A549 (cell line): ENCODE measurements at regions not wholly inside any gene's neighbourhood (a gene's known extent, or its start where the extent isn't known, plus 50 kb on each side); places are given as distances from the start of the nearest gene placed in this dataset.

Source experiments
- ATAC-seq, 2 experiments: fragments of 200-7000 bp in 1 of 2; fragments of >200 bp in 1 of 2; cut with Nextera tagmentation in 1 of 2; cut with Tn5 transposase in 1 of 2; 3 replicates each; pipeline versions ENCODE4 v1.8.0 to v1.9.1; 2018 to 2020; ENCODE audit warnings: mild to moderate bottlenecking in 1 of 2, moderate library complexity in 1 of 2
- CTCF ChIA-PET: fragments of 300-600 bp; sonication (Branson Sonifier 250); formaldehyde crosslinking; extraction: SDS; loops from one replicate; lab custom pipeline; 2021; ENCODE audit warnings: antibody characterized with exemption, inconsistent platforms; lab: Yijun Ruan, JAX
- POLR2A ChIA-PET: fragments of 350-600 bp; formaldehyde crosslinking; extraction: SDS; loops from one replicate; lab custom pipeline; 2021; ENCODE audit warnings: antibody characterized with exemption, inconsistent platforms; lab: Yijun Ruan, JAX
- DNase-seq, 2 experiments: peaks; one replicate each; pipeline versions ENCODE4 v3.0.0 to v3.0.0-alpha.2; 2011 to 2016; ENCODE audit warnings: low read depth in 1 of 2, low spot score in 1 of 2
- FAIRE-seq: peaks from 2 replicates; lab custom pipeline; 2011; peaks lifted over from hg19 to GRCh38; lab: Jason Lieb, UNC
- H3K27ac ChIP-seq, 2 experiments: fragments of >200 bp; sonication (Bioruptor Twin); formaldehyde crosslinking; 3 replicates each; pipeline ENCODE4 v1.5.1; 2016 to 2017
- H3K4me1 ChIP-seq: fragments of >200 bp; sonication (Bioruptor Twin); formaldehyde crosslinking; 3 replicates; pipeline ENCODE4 v1.6.1; 2016
- H3K4me2 ChIP-seq: fragments of >200 bp; sonication (Bioruptor Twin); formaldehyde crosslinking; 3 replicates; pipeline ENCODE4 v1.6.1; 2016
- H3K4me3 ChIP-seq: fragments of >200 bp; sonication (Bioruptor Twin); formaldehyde crosslinking; 3 replicates; pipeline ENCODE4 v1.5.1; 2016
- H3K9me3 ChIP-seq: fragments of >200 bp; sonication (Bioruptor Twin); formaldehyde crosslinking; 3 replicates; pipeline ENCODE4 v1.6.1; 2016
- BCL3 ChIP-seq: fragments of >200 bp; sonication (Bioruptor Twin); formaldehyde crosslinking; IDR thresholded peaks from 3 replicates; pipeline ENCODE4 v1.6.1; 2016
- E2F6 ChIP-seq: IDR thresholded peaks from 2 replicates; pipeline ENCODE4 v1.6.1; 2012; ENCODE audit warnings: low read depth, borderline replicate concordance
- EHF ChIP-seq: fragments of 250-450 bp; sonication (Bioruptor Pico); IDR thresholded peaks from 2 replicates; pipeline ENCODE4 v1.5.0; 2020; ENCODE audit warnings: mild to moderate bottlenecking
- EP300 ChIP-seq, 2 experiments: fragments of >200 bp; sonication (Bioruptor Twin); formaldehyde crosslinking; IDR thresholded peaks; 2 replicates in 1 of 2; 3 replicates in 1 of 2; pipeline ENCODE4 v1.6.1; 2016 to 2017
- FOSB ChIP-seq: fragments of 250-450 bp; sonication (Bioruptor Pico); IDR thresholded peaks from 2 replicates; pipeline ENCODE4 v1.5.0; 2020; ENCODE audit warnings: mild to moderate bottlenecking, moderate library complexity
- FOSL2 ChIP-seq, 2 experiments: fragments of 450-650 bp in 1 of 2; fragments of >200 bp in 1 of 2; sonication (Bioruptor Twin) in 1 of 2; formaldehyde crosslinking; IDR thresholded peaks; 2 replicates each; pipeline versions ENCODE4 v1.5.0 to v1.6.1; 2016 to 2020; ENCODE audit warnings: mild to moderate bottlenecking in 1 of 2, moderate library complexity in 1 of 2
- HDAC2 ChIP-seq: fragments of 200-600 bp; sonication (generic); IDR thresholded peaks from 2 replicates; pipeline ENCODE4 v1.6.1; 2016
- HOXB13 ChIP-seq: fragments of 250-450 bp; sonication (Bioruptor Pico); IDR thresholded peaks from 2 replicates; pipeline ENCODE4 v1.5.0; 2020; ENCODE audit warnings: low read depth, mild to moderate bottlenecking, moderate library complexity
- MAFK ChIP-seq: fragments of 450-650 bp; IDR thresholded peaks from 2 replicates; pipeline ENCODE4 v1.6.1; 2014; ENCODE audit not compliant: partially characterized antibody
- MAX ChIP-seq: IDR thresholded peaks from 2 replicates; pipeline ENCODE4 v1.6.1; 2012
- NR3C1 ChIP-seq: fragments of >200 bp; sonication (Bioruptor Twin); formaldehyde crosslinking; IDR thresholded peaks from 3 replicates; pipeline ENCODE4 v1.6.1; 2017
- POLR2A ChIP-seq: IDR thresholded peaks from 2 replicates; pipeline ENCODE4 v1.6.1; 2012; ENCODE audit warnings: mild to moderate bottlenecking, low read length
- RARB ChIP-seq: fragments of 250-450 bp; sonication (Bioruptor Pico); IDR thresholded peaks from 2 replicates; pipeline ENCODE4 v1.8.0; 2021; ENCODE audit warnings: mild to moderate bottlenecking, moderate library complexity
- RNF2 ChIP-seq: fragments of 200-600 bp; sonication (generic); IDR thresholded peaks from 2 replicates; pipeline ENCODE4 v1.6.1; 2016; ENCODE audit warnings: low read depth, mild to moderate bottlenecking, antibody characterized with exemption, moderate library complexity, borderline replicate concordance
- SMC3 ChIP-seq: fragments of >200 bp; sonication (Bioruptor Twin); formaldehyde crosslinking; IDR thresholded peaks from 3 replicates; pipeline ENCODE4 v1.6.1; 2018; ENCODE audit warnings: inconsistent platforms
- SREBF2 ChIP-seq: fragments of 450-650 bp; IDR thresholded peaks from 2 replicates; pipeline ENCODE4 v1.6.1; 2014; ENCODE audit warnings: mild to moderate bottlenecking, moderate library complexity
- TP53 ChIP-seq: fragments of 250-450 bp; sonication (Bioruptor Pico); IDR thresholded peaks from 2 replicates; pipeline ENCODE4 v1.5.0; 2021; ENCODE audit warnings: mild to moderate bottlenecking, moderate library complexity
- ZFP36 ChIP-seq: fragments of 450-650 bp; IDR thresholded peaks from 2 replicates; pipeline ENCODE4 v1.6.1; 2014; ENCODE audit warnings: borderline replicate concordance; ENCODE audit not compliant: partially characterized antibody
- WGBS: methylation state at CpG from one replicate; pipeline ENCODE4 v1.1.6; 2017; ENCODE audit errors: missing lambda C conversion rate; 5-methylcytosine and 5-hydroxymethylcytosine counted together
- TF ChIP-seq, protein P1 (sequence below): fragments of 200-600 bp; sonication (generic); IDR thresholded peaks from 2 replicates; pipeline ENCODE4 v1.6.1; 2016; ENCODE audit warnings: antibody characterized with exemption, mild to moderate bottlenecking, moderate library complexity
- TF ChIP-seq, protein P2 (sequence below): fragments of 250-450 bp; sonication (Bioruptor Pico); IDR thresholded peaks from 2 replicates; pipeline ENCODE4 v1.5.0; 2021; ENCODE audit warnings: mild to moderate bottlenecking, moderate library complexity, borderline replicate concordance

- DNase-seq, result peak in 1 of 2 experiments; percentile 40
- H3K4me2 ChIP-seq, result peak overlapping the region; percentile 27
These were observed 391.1 kb downstream of the LRIG3 start for GRCh38 chr12:58529114-58529665.

DNA sequence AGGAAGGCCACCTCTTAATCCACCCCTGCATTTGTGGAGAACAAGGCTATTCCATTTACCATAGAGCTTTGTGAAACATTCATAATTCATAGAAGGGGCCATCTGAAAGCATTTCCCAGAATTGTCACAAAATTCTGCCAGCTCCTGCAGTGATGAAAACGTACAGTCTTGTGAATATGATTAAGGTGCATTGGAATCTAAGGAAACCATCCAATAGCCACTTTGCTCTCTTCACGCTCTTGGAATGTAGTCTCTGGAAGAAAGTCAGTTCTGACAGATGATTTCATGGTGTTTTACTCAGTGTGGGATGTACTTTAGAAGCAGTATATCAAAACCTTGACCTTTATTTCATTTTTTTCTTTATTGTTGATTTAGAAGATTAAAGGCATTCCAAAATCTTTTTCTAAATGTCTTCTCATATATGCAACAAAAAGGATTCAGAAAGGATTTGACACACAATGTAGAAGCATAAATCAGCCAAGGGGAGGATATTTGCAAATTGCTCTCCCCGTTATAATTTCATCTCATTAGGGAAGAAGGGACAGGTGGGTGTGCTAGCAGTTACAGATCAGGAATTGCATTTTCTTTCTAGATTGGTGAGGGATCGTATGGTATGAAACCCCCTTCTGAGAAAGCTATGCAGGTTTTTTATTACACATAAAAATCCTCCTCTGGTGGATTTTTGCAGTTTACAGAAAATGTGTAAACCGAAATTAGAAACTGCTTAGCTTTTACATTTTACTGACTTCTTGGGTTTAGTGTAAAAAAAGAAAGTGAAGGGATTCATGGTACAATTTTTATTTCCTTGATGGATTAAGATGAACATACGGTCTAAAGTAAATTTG, 390.2 kb downstream of the LRIG3 start:
- H3K4me1 ChIP-seq, result peaks cover 45% of the 10 kb centered on the region
- FAIRE-seq, result peak; percentile 59
- H3K9me3 ChIP-seq, result peaks cover 9% of the 10 kb centered on the region; the same call in 1 of the 3 replicates
- H3K27ac ChIP-seq, result peak overlapping the region; percentile 35 to 49; a peak in 5 of 6 replicates
- TF ChIP-seq FOSB (CRISPR knock-in tag) (no peak), MAFK (no peak), POLR2A (no peak), TP53 (CRISPR knock-in tag) (no peak), MAX (no peak), HDAC2 (no peak), EHF (no peak), FOSL2 (IDR thresholded peaks at IDR 0.05) (no peak), FOSL2 (CRISPR knock-in tag; IDR thresholded peaks at IDR 0.05) (no peak), SREBF2 (no peak), SMC3 (no peak)
- TF ChIP-seq, protein P1, sequence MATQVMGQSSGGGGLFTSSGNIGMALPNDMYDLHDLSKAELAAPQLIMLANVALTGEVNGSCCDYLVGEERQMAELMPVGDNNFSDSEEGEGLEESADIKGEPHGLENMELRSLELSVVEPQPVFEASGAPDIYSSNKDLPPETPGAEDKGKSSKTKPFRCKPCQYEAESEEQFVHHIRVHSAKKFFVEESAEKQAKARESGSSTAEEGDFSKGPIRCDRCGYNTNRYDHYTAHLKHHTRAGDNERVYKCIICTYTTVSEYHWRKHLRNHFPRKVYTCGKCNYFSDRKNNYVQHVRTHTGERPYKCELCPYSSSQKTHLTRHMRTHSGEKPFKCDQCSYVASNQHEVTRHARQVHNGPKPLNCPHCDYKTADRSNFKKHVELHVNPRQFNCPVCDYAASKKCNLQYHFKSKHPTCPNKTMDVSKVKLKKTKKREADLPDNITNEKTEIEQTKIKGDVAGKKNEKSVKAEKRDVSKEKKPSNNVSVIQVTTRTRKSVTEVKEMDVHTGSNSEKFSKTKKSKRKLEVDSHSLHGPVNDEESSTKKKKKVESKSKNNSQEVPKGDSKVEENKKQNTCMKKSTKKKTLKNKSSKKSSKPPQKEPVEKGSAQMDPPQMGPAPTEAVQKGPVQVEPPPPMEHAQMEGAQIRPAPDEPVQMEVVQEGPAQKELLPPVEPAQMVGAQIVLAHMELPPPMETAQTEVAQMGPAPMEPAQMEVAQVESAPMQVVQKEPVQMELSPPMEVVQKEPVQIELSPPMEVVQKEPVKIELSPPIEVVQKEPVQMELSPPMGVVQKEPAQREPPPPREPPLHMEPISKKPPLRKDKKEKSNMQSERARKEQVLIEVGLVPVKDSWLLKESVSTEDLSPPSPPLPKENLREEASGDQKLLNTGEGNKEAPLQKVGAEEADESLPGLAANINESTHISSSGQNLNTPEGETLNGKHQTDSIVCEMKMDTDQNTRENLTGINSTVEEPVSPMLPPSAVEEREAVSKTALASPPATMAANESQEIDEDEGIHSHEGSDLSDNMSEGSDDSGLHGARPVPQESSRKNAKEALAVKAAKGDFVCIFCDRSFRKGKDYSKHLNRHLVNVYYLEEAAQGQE, result no peak
- TF ChIP-seq, protein P2, sequence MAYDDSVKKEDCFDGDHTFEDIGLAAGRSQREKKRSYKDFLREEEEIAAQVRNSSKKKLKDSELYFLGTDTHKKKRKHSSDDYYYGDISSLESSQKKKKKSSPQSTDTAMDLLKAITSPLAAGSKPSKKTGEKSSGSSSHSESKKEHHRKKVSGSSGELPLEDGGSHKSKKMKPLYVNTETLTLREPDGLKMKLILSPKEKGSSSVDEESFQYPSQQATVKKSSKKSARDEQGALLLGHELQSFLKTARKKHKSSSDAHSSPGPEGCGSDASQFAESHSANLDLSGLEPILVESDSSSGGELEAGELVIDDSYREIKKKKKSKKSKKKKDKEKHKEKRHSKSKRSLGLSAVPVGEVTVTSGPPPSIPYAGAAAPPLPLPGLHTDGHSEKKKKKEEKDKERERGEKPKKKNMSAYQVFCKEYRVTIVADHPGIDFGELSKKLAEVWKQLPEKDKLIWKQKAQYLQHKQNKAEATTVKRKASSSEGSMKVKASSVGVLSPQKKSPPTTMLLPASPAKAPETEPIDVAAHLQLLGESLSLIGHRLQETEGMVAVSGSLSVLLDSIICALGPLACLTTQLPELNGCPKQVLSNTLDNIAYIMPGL, result no peak
- ChIA-PET CTCF (interaction anchor here (1.0 kb wide), 1 partner anchor 8 kb away, joined by 3 read pairs; no protein-coding TSS in a partner anchor), POLR2A (no interaction called here)
- ATAC-seq, result no peak
- DNase-seq, result no peak
- no peak overlapping the region for H3K4me3 ChIP-seq
- WGBS, result 73% methylated on average over 6 of the region's 6 CpGs
- peak overlapping the region; percentile 27; the same call in 2 of the 3 replicates for H3K4me2 ChIP-seq

More at GRCh38 chr12:58529114-58529665, 391.1 kb downstream of the LRIG3 start:
- FAIRE-seq, result no peak
- 22% methylated on average over 1 of the region's 1 CpG for WGBS
- no peak overlapping the region for H3K4me3 ChIP-seq
- peaks cover 45% of the 10 kb centered on the region for H3K4me1 ChIP-seq
- peaks cover 9% of the 10 kb centered on the region; the same call in 1 of the 3 replicates for H3K9me3 ChIP-seq
- ChIA-PET POLR2A (no interaction called here), CTCF (interaction anchor here (1.2 kb wide), 1 partner anchor 11 kb away, joined by 4 read pairs; no protein-coding TSS in a partner anchor)
- ATAC-seq, result no peak
- H3K27ac ChIP-seq, result peak overlapping the region; percentile 11 to 35; a peak in 3 of 6 replicates
- TF ChIP-seq SREBF2 (no peak), MAFK (peak; percentile 97), FOSL2 (IDR thresholded peaks at IDR 0.05) (no peak), FOSL2 (CRISPR knock-in tag; IDR thresholded peaks at IDR 0.05) (peak; percentile 50), MAX (peak; percentile 40; the same call in 1 of the 2 replicates)
- TF ChIP-seq, all 56 proteins: peak for 3

- H3K4me1 ChIP-seq, result peaks cover 45% of the 10 kb centered on the region
- FAIRE-seq (no peak), ATAC-seq (no peak), DNase-seq (no peak)
- POLR2A ChIA-PET, result no interaction called here
- WGBS, result 84% methylated on average over 2 of the region's 2 CpGs
- CTCF ChIA-PET, result interaction anchor here (1.0 kb wide), 1 partner anchor 9 kb away, joined by 3 read pairs; no protein-coding TSS in a partner anchor
- H3K9me3 ChIP-seq, result peaks cover 9% of the 10 kb centered on the region; the same call in 1 of the 3 replicates
- peak overlapping the region in 1 of 2 experiments; percentile 1; a peak in 2 of 6 replicates for H3K27ac ChIP-seq
- H3K4me2 ChIP-seq, result no peak overlapping the region
- no peak overlapping the region for H3K4me3 ChIP-seq
- TF ChIP-seq, protein P2, result no peak
- TF ChIP-seq NR3C1, result no peak
- no peak for TF ChIP-seq ZFP36
- TF ChIP-seq RARB (CRISPR knock-in tag), result no peak
- TF ChIP-seq BCL3, result no peak
- no peak for TF ChIP-seq EP300 (IDR thresholded peaks at IDR 0.05)
- TF ChIP-seq E2F6, result no peak
- TF ChIP-seq RNF2, result no peak
- TF ChIP-seq HOXB13, result no peak
These were observed 389.6 kb downstream of the LRIG3 start for GRCh38 chr12:58530742-58531062.
